ENCODE measurements at regions not wholly inside any gene's neighbourhood (a gene's known extent, or its start where the extent isn't known, plus 50 kb on each side); places are given as distances from the start of the nearest gene placed in this dataset.

DNA sequence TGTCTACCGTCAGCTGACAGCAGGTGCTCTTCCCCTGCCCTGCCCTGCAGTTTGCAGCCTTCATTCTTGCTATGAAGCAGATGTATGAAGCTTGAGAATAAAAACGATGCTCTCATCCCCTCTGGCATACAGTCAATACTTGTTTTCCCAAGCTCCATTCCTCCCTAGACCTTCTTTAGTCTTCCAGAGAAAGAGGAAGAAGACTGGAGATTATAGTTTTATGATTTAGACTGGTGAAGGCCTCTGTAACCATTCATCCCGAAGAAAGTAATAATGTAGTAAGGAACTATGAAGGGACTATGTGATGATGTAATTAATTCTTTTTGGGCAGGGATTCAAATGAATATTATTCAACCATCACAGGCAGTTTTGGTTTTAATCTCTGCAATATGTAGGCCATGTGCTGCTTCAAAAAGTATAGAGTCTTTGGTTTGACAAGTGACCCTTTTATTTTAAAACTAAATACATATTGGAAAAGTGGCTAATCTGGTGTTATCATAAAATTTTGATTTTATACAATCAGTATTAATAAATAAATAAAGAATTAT, 242.4 kb upstream of the KIAA1217 start (continued):
- TF ChIP-seq, protein P1, sequence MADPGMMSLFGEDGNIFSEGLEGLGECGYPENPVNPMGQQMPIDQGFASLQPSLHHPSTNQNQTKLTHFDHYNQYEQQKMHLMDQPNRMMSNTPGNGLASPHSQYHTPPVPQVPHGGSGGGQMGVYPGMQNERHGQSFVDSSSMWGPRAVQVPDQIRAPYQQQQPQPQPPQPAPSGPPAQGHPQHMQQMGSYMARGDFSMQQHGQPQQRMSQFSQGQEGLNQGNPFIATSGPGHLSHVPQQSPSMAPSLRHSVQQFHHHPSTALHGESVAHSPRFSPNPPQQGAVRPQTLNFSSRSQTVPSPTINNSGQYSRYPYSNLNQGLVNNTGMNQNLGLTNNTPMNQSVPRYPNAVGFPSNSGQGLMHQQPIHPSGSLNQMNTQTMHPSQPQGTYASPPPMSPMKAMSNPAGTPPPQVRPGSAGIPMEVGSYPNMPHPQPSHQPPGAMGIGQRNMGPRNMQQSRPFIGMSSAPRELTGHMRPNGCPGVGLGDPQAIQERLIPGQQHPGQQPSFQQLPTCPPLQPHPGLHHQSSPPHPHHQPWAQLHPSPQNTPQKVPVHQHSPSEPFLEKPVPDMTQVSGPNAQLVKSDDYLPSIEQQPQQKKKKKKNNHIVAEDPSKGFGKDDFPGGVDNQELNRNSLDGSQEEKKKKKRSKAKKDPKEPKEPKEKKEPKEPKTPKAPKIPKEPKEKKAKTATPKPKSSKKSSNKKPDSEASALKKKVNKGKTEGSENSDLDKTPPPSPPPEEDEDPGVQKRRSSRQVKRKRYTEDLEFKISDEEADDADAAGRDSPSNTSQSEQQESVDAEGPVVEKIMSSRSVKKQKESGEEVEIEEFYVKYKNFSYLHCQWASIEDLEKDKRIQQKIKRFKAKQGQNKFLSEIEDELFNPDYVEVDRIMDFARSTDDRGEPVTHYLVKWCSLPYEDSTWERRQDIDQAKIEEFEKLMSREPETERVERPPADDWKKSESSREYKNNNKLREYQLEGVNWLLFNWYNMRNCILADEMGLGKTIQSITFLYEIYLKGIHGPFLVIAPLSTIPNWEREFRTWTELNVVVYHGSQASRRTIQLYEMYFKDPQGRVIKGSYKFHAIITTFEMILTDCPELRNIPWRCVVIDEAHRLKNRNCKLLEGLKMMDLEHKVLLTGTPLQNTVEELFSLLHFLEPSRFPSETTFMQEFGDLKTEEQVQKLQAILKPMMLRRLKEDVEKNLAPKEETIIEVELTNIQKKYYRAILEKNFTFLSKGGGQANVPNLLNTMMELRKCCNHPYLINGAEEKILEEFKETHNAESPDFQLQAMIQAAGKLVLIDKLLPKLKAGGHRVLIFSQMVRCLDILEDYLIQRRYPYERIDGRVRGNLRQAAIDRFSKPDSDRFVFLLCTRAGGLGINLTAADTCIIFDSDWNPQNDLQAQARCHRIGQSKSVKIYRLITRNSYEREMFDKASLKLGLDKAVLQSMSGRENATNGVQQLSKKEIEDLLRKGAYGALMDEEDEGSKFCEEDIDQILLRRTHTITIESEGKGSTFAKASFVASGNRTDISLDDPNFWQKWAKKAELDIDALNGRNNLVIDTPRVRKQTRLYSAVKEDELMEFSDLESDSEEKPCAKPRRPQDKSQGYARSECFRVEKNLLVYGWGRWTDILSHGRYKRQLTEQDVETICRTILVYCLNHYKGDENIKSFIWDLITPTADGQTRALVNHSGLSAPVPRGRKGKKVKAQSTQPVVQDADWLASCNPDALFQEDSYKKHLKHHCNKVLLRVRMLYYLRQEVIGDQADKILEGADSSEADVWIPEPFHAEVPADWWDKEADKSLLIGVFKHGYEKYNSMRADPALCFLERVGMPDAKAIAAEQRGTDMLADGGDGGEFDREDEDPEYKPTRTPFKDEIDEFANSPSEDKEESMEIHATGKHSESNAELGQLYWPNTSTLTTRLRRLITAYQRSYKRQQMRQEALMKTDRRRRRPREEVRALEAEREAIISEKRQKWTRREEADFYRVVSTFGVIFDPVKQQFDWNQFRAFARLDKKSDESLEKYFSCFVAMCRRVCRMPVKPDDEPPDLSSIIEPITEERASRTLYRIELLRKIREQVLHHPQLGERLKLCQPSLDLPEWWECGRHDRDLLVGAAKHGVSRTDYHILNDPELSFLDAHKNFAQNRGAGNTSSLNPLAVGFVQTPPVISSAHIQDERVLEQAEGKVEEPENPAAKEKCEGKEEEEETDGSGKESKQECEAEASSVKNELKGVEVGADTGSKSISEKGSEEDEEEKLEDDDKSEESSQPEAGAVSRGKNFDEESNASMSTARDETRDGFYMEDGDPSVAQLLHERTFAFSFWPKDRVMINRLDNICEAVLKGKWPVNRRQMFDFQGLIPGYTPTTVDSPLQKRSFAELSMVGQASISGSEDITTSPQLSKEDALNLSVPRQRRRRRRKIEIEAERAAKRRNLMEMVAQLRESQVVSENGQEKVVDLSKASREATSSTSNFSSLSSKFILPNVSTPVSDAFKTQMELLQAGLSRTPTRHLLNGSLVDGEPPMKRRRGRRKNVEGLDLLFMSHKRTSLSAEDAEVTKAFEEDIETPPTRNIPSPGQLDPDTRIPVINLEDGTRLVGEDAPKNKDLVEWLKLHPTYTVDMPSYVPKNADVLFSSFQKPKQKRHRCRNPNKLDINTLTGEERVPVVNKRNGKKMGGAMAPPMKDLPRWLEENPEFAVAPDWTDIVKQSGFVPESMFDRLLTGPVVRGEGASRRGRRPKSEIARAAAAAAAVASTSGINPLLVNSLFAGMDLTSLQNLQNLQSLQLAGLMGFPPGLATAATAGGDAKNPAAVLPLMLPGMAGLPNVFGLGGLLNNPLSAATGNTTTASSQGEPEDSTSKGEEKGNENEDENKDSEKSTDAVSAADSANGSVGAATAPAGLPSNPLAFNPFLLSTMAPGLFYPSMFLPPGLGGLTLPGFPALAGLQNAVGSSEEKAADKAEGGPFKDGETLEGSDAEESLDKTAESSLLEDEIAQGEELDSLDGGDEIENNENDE (IDR thresholded peaks at IDR 0.05; ENCODE audit: insufficient replicate concordance, low read length) = no peak
- TF ChIP-seq RBBP5 (IDR thresholded peaks at IDR 0.05; ENCODE audit: borderline replicate concordance, low read depth, low read length) (no peak), SP1 (IDR thresholded peaks at IDR 0.05; ENCODE audit: low read depth, low read length) (no peak)
- TF ChIP-seq, protein P2, sequence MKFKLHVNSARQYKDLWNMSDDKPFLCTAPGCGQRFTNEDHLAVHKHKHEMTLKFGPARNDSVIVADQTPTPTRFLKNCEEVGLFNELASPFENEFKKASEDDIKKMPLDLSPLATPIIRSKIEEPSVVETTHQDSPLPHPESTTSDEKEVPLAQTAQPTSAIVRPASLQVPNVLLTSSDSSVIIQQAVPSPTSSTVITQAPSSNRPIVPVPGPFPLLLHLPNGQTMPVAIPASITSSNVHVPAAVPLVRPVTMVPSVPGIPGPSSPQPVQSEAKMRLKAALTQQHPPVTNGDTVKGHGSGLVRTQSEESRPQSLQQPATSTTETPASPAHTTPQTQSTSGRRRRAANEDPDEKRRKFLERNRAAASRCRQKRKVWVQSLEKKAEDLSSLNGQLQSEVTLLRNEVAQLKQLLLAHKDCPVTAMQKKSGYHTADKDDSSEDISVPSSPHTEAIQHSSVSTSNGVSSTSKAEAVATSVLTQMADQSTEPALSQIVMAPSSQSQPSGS (IDR thresholded peaks at IDR 0.05; ENCODE audit: low read length) = no peak
